ENCODE measurements at regions not wholly inside any gene's neighbourhood (a gene's known extent, or its start where the extent isn't known, plus 50 kb on each side); places are given as distances from the start of the nearest gene placed in this dataset.
"Not testable (repeated sequence)": the region's sequence is repeated elsewhere in the genome, so short reads cannot be mapped to it uniquely, and the experiment has no call there.

DNA sequence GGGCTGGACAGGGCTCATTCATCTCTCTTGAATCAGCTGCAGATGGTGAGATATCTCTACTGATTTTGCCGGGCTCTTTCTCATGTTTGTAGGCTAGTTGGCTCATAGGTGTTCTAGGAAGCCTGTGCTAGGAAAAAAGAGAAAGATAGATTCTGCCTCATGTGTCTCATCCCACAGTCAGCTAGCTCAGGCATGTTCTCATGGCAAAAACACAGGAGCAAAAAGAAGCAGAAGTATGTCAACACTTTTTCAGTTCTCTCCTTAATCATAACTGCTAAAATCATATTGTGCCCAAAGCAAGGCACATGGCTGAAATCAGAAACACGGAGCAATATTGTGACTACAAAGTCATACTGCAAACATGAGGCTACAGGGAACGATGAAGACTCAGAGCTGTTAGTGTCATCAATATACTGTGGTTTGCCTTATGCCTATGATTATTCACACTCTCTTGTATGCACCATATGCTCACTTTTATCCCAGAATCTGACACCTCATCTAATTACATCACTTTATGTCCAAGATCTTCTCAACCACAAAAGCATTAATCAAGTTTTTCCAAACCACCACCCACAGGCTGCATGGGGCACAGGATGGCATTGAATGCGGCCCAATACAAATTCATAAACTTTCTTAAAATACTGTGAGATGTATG, 571.9 kb upstream of the CNTNAP5 start:
- Histone ChIP-seq H2AFZ (ENCODE audit: low read length) (no peak overlapping the region), H3K4me1 (ENCODE audit: insufficient read depth, low read length) (no peaks in the 10 kb centered on the region), H3K9ac (ENCODE audit: low read length) (no peak overlapping the region), H4K20me1 (ENCODE audit: low read length) (no peaks in the 10 kb centered on the region), H3K36me3 (ENCODE audit: low read depth, low read length) (no peaks in the 10 kb centered on the region), H3K27ac (ENCODE audit: low read length) (no peak overlapping the region), H3K9me3 (ENCODE audit: low read length) (no peaks in the 10 kb centered on the region), H3F3A (ENCODE audit: low read length, unreplicated experiment) (no peaks in the 10 kb centered on the region), H3K4me2 (ENCODE audit: low read length) (no peak overlapping the region), H3K4me3 (ENCODE audit: low read length) (no peak overlapping the region), H3K79me2 (ENCODE audit: low read length) (no peaks in the 10 kb centered on the region), H3K27me3 (ENCODE audit: low read length) (no peaks in the 10 kb centered on the region), H3K9me2 (replicated peaks; ENCODE audit: low read length) (no peaks in the 10 kb centered on the region)
- intact Hi-C loops (cut with micrococcal nuclease), result no loop called here
- ChIA-PET POLR2A (ENCODE audit: unreplicated experiment) (no interaction called here), CTCF (no interaction called here)
- no TSS peak for BruUV-seq (replicated peaks)
- ATAC-seq, result no peak
- TF ChIP-seq, protein P1, sequence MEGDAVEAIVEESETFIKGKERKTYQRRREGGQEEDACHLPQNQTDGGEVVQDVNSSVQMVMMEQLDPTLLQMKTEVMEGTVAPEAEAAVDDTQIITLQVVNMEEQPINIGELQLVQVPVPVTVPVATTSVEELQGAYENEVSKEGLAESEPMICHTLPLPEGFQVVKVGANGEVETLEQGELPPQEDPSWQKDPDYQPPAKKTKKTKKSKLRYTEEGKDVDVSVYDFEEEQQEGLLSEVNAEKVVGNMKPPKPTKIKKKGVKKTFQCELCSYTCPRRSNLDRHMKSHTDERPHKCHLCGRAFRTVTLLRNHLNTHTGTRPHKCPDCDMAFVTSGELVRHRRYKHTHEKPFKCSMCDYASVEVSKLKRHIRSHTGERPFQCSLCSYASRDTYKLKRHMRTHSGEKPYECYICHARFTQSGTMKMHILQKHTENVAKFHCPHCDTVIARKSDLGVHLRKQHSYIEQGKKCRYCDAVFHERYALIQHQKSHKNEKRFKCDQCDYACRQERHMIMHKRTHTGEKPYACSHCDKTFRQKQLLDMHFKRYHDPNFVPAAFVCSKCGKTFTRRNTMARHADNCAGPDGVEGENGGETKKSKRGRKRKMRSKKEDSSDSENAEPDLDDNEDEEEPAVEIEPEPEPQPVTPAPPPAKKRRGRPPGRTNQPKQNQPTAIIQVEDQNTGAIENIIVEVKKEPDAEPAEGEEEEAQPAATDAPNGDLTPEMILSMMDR (conservative IDR thresholded peaks at IDR 0.05; ENCODE audit: low read depth, low read length), result no peak
- TF ChIP-seq EZH2 (IDR thresholded peaks at IDR 0.05; ENCODE audit: low read length, unreplicated experiment), result no peak
- no peak for TF ChIP-seq EZH2phosphoT487 (IDR thresholded peaks at IDR 0.05; ENCODE audit: borderline replicate concordance, low read length)
- DNase-seq, result no peak

DNA sequence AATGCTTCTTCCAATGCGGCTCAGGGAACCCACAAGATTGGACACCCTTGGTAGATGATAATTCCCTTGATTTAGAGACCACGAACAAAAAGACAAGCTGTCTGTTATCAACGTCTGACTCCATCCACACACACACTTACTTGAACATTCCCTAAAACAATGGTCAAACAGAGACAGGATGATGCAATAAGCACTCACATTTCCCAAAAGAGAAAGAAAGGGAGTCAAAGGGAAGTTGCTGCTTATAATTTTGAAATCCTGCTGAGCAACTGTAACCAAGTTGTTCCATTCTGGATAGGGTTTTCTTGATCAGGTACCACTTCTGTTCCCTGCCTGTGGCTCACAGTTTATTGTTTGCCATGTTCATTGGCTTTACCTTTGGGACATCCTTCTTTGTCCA, 571.3 kb upstream of the CNTNAP5 start:
- ChIA-PET CTCF (no interaction called here), POLR2A (ENCODE audit: unreplicated experiment) (no interaction called here)
- no peaks in the 10 kb centered on the region for H3F3A ChIP-seq (ENCODE audit: low read length, unreplicated experiment)
- H2AFZ ChIP-seq (ENCODE audit: low read length), result no peak overlapping the region
- intact Hi-C loops (cut with micrococcal nuclease), result no loop called here
- no peaks in the 10 kb centered on the region for H4K20me1 ChIP-seq (ENCODE audit: low read length)
- H3K9me2 ChIP-seq (replicated peaks; ENCODE audit: low read length), result no peaks in the 10 kb centered on the region
- H3K4me1 ChIP-seq (ENCODE audit: insufficient read depth, low read length), result no peaks in the 10 kb centered on the region
- no peak overlapping the region for H3K9ac ChIP-seq (ENCODE audit: low read length)
- DNase-seq, result no peak
- H3K4me3 ChIP-seq (ENCODE audit: low read length), result no peak overlapping the region
- H3K27me3 ChIP-seq (ENCODE audit: low read length), result no peaks in the 10 kb centered on the region
- no peak overlapping the region for H3K4me2 ChIP-seq (ENCODE audit: low read length)
- ATAC-seq, result no peak
- no peak for TF ChIP-seq EZH2 (IDR thresholded peaks at IDR 0.05; ENCODE audit: low read length, unreplicated experiment)
- TF ChIP-seq, protein P1 (conservative IDR thresholded peaks at IDR 0.05; ENCODE audit: low read depth, low read length), result no peak
- TF ChIP-seq EZH2phosphoT487 (IDR thresholded peaks at IDR 0.05; ENCODE audit: borderline replicate concordance, low read length), result no peak
- H3K36me3 ChIP-seq (ENCODE audit: low read depth, low read length), result no peaks in the 10 kb centered on the region
- H3K9me3 ChIP-seq (ENCODE audit: low read length), result no peaks in the 10 kb centered on the region
- no TSS peak for BruUV-seq (replicated peaks)
- H3K27ac ChIP-seq (ENCODE audit: low read length), result no peak overlapping the region
- H3K79me2 ChIP-seq (ENCODE audit: low read length), result no peaks in the 10 kb centered on the region

DNA sequence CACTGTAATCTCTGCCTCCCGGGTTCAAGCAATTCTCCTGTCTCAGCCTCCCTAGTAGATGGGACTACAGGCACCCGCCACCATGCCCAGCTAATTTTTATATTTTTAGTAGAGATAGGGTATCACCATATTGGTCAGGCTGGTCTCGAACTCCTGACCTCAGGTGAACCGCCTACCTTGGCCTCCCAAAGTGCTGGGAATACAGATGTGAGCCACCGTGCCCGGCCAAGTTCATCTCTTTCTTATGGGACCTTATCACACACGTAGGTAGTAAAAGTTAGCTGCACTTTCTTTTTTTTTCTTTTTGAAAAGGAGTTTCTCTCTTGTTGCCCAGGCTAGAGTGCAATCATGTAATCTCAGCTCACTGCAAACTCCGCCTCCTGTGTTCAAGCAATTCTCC, 569.9 kb upstream of the CNTNAP5 start:
- H3K9me2 ChIP-seq (replicated peaks; ENCODE audit: low read length); H3K79me2 ChIP-seq (ENCODE audit: low read length); CTCF ChIA-PET; intact Hi-C loops (cut with micrococcal nuclease); H3K27me3 ChIP-seq (ENCODE audit: low read length); H3F3A ChIP-seq (ENCODE audit: low read length, unreplicated experiment); BruUV-seq (replicated peaks); H3K9me3 ChIP-seq (ENCODE audit: low read length); H3K27ac ChIP-seq (ENCODE audit: low read length); H2AFZ ChIP-seq (ENCODE audit: low read length); H4K20me1 ChIP-seq (ENCODE audit: low read length); ATAC-seq; H3K4me2 ChIP-seq (ENCODE audit: low read length); H3K4me3 ChIP-seq (ENCODE audit: low read length); H3K4me1 ChIP-seq (ENCODE audit: insufficient read depth, low read length); POLR2A ChIA-PET (ENCODE audit: unreplicated experiment); H3K36me3 ChIP-seq (ENCODE audit: low read depth, low read length); H3K9ac ChIP-seq (ENCODE audit: low read length); DNase-seq: not testable (repeated sequence)

Measured in PC-3 (cell line).